ENCODE measurements at regions not wholly inside any gene's neighbourhood (a gene's known extent, or its start where the extent isn't known, plus 50 kb on each side); places are given as distances from the start of the nearest gene placed in this dataset.

DNA sequence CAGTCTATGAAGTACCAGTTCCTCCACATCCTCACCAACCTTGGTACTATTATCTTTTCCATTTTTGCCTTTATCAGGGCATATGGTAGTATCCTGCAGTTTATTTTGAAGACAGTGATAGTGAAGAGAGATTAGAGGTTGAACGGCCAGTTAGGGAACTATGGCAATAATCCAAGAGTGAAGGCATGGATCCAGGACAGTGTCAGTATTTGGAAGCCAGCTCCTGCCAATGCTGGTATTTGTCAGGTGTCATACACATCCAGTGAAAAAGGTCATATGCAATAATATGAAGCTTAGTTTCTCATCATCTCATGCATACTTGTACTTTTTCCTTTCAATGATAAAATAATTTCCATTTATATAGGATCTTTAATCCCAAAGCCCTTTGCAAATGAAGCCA is 56.8 kb upstream of the KCNMB2 start:
- CTCF ChIA-PET = no interaction called here
- no peak overlapping the region for H3K4me3 Mint-ChIP-seq (ENCODE audit: unreplicated experiment)
- TF ChIP-seq, protein P1, sequence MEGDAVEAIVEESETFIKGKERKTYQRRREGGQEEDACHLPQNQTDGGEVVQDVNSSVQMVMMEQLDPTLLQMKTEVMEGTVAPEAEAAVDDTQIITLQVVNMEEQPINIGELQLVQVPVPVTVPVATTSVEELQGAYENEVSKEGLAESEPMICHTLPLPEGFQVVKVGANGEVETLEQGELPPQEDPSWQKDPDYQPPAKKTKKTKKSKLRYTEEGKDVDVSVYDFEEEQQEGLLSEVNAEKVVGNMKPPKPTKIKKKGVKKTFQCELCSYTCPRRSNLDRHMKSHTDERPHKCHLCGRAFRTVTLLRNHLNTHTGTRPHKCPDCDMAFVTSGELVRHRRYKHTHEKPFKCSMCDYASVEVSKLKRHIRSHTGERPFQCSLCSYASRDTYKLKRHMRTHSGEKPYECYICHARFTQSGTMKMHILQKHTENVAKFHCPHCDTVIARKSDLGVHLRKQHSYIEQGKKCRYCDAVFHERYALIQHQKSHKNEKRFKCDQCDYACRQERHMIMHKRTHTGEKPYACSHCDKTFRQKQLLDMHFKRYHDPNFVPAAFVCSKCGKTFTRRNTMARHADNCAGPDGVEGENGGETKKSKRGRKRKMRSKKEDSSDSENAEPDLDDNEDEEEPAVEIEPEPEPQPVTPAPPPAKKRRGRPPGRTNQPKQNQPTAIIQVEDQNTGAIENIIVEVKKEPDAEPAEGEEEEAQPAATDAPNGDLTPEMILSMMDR (IDR thresholded peaks at IDR 0.05; ENCODE audit: unreplicated experiment) = no peak
- no TSS peak for BruUV-seq (replicated peaks)
- H3K27me3 Mint-ChIP-seq (ENCODE audit: insufficient read depth, unreplicated experiment) = no peaks in the 10 kb centered on the region
- no peaks in the 10 kb centered on the region for H3K9me3 Mint-ChIP-seq (ENCODE audit: unreplicated experiment)
- no peak for DNase-seq (ENCODE audit: unreplicated experiment)
- intact Hi-C loops (cut with micrococcal nuclease) = no loop called here
- POLR2A ChIA-PET = interaction anchor here (0.9 kb wide), 1 partner anchor 11 kb away, joined by 4 read pairs; no protein-coding TSS in a partner anchor
- H3K4me1 Mint-ChIP-seq (ENCODE audit: insufficient read depth, unreplicated experiment) = peaks cover 4% of the 10 kb centered on the region
- H3K36me3 Mint-ChIP-seq (ENCODE audit: insufficient read depth, unreplicated experiment) = no peaks in the 10 kb centered on the region
- H3K27ac Mint-ChIP-seq (ENCODE audit: low read depth, unreplicated experiment) = no peak overlapping the region

DNA sequence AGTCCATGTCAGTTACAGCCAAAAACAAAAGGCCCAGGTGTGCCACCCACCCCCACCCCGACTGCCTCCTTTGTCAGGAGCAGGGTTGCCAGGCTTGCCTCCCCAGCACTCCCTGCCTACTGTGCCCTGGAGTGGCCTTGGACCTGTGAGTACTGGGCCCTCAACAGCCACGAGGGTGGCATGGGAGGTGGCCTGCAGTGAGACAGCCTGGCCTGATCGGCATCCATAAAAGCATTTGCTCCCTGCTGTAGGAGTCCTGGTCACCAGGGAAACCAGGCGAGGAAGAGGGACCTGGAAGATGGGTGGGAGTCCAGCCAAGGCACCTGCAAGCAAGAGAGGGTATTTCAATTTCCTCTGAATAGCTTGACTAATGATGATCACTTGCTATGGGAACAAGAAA is 56.4 kb upstream of the KCNMB2 start:
- ChIA-PET CTCF (no interaction called here), POLR2A (interaction anchor here (0.9 kb wide), 1 partner anchor 11 kb away, joined by 4 read pairs; no protein-coding TSS in a partner anchor)
- intact Hi-C loops (cut with micrococcal nuclease) = no loop called here
- H3K4me1 Mint-ChIP-seq (ENCODE audit: insufficient read depth, unreplicated experiment) = peaks cover under 1% of the 10 kb centered on the region
- no TSS peak for BruUV-seq (replicated peaks)
- H3K4me3 Mint-ChIP-seq (ENCODE audit: unreplicated experiment) = no peak overlapping the region
- TF ChIP-seq, protein P1 (IDR thresholded peaks at IDR 0.05; ENCODE audit: unreplicated experiment) = no peak
- no peaks in the 10 kb centered on the region for H3K36me3 Mint-ChIP-seq (ENCODE audit: insufficient read depth, unreplicated experiment)
- no peaks in the 10 kb centered on the region for H3K9me3 Mint-ChIP-seq (ENCODE audit: unreplicated experiment)
- H3K27me3 Mint-ChIP-seq (ENCODE audit: insufficient read depth, unreplicated experiment) = no peaks in the 10 kb centered on the region
- no peak overlapping the region for H3K27ac Mint-ChIP-seq (ENCODE audit: low read depth, unreplicated experiment)
- DNase-seq (ENCODE audit: unreplicated experiment) = no peak

DNA sequence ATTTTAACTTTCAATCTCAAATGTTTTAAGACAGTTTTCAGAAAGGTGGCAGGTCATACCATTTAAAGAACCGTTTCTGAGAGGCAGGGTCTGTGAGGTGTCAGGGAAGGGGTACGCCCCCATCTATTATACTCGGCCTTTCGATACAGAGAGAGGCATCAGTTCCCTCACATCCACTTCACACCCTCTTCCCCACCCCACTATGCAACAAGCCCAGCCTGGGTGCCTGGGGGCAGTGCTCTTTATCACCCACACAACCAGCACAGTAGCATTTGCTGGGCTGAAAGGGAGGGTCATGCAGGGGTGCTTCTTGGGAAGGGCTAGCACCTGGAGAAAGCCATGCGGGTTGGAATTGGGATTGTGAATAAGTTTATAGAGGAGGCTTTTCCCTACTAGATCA is 56.0 kb upstream of the KCNMB2 start:
- intact Hi-C loops (cut with micrococcal nuclease) = no loop called here
- TF ChIP-seq, protein P1 (IDR thresholded peaks at IDR 0.05; ENCODE audit: unreplicated experiment) = no peak
- Mint-ChIP-seq H3K4me3 (ENCODE audit: unreplicated experiment) (no peak overlapping the region), H3K36me3 (ENCODE audit: insufficient read depth, unreplicated experiment) (no peaks in the 10 kb centered on the region), H3K9me3 (ENCODE audit: unreplicated experiment) (no peaks in the 10 kb centered on the region), H3K4me1 (ENCODE audit: insufficient read depth, unreplicated experiment) (no peaks in the 10 kb centered on the region), H3K27ac (ENCODE audit: low read depth, unreplicated experiment) (no peak overlapping the region), H3K27me3 (ENCODE audit: insufficient read depth, unreplicated experiment) (no peaks in the 10 kb centered on the region)
- no TSS peak for BruUV-seq (replicated peaks)
- DNase-seq (ENCODE audit: unreplicated experiment) = no peak
- ChIA-PET CTCF (interaction anchor here (1.1 kb wide), 1 partner anchor 47 kb away, joined by 4 read pairs; no protein-coding TSS in a partner anchor), POLR2A (interaction anchor here (0.8 kb wide), 1 partner anchor 55 kb away, joined by 3 read pairs; no protein-coding TSS in a partner anchor)

DNA sequence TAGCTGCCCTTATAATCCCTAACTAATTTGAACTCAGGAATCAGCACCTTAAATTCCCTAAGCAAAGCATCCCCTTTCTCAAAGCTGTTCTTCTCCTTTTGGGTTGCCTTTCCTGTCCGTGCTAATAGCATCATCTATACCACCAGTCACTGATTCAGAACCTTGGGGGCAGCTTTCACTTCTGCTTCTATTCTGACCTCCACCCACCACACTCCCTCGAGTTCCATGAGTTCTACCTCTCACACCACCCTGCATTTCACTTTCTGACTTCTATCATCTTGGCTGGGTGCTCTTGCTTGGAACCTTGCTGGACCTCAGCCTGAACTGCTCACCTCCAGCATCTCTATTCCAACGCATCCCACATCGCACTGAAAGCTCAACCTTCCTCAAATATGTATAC is 55.4 kb upstream of the KCNMB2 start:
- Mint-ChIP-seq H3K36me3 (ENCODE audit: insufficient read depth, unreplicated experiment) (no peaks in the 10 kb centered on the region), H3K4me3 (ENCODE audit: unreplicated experiment) (no peak overlapping the region), H3K4me1 (ENCODE audit: insufficient read depth, unreplicated experiment) (no peaks in the 10 kb centered on the region), H3K9me3 (ENCODE audit: unreplicated experiment) (no peaks in the 10 kb centered on the region), H3K27me3 (ENCODE audit: insufficient read depth, unreplicated experiment) (no peaks in the 10 kb centered on the region), H3K27ac (ENCODE audit: low read depth, unreplicated experiment) (no peak overlapping the region)
- TF ChIP-seq, protein P1 (IDR thresholded peaks at IDR 0.05; ENCODE audit: unreplicated experiment) = no peak
- BruUV-seq (replicated peaks) = no TSS peak
- DNase-seq (ENCODE audit: unreplicated experiment) = no peak
- POLR2A ChIA-PET = interaction anchor here (0.8 kb wide), 1 partner anchor 55 kb away, joined by 3 read pairs; no protein-coding TSS in a partner anchor
- CTCF ChIA-PET = interaction anchor here (1.1 kb wide), 1 partner anchor 47 kb away, joined by 4 read pairs; no protein-coding TSS in a partner anchor
- intact Hi-C loops (cut with micrococcal nuclease) = no loop called here
